H9 (cell line): ENCODE measurements at regions not wholly inside any gene's neighbourhood (a gene's known extent, or its start where the extent isn't known, plus 50 kb on each side); places are given as distances from the start of the nearest gene placed in this dataset.
"Not testable (repeated sequence)": the region's sequence is repeated elsewhere in the genome, so short reads cannot be mapped to it uniquely, and the experiment has no call there.

Experiments
- DNase-seq: peaks from one replicate; pipeline ENCODE4 v3.0.0-alpha.2; 2017
- H2AFZ ChIP-seq: one replicate; pipeline ENCODE4 v1.6.1; 2013; ENCODE audit warnings: mild to moderate bottlenecking, low read length, control low read depth, moderate library complexity
- H2AK5ac ChIP-seq: 2 replicates; pipeline ENCODE4 v1.6.1; 2013; ENCODE audit warnings: low read length, control low read depth, mixed read lengths; ENCODE audit not compliant: insufficient read length
- H2BK120ac ChIP-seq: one replicate; pipeline ENCODE4 v1.6.1; 2013; ENCODE audit warnings: low read depth, mild to moderate bottlenecking, low read length, control low read depth, inconsistent platforms; ENCODE audit not compliant: poor library complexity, severe bottlenecking
- H2BK12ac ChIP-seq: 2 replicates; pipeline ENCODE4 v1.6.1; 2013; ENCODE audit warnings: low read length, control low read depth, mixed read lengths, low read depth; ENCODE audit not compliant: insufficient read length
- H2BK15ac ChIP-seq: 2 replicates; pipeline ENCODE4 v1.6.1; 2013; ENCODE audit warnings: low read depth, low read length, control low read depth
- H2BK20ac ChIP-seq: one replicate; pipeline ENCODE4 v1.6.1; 2013; ENCODE audit warnings: low read depth, mild to moderate bottlenecking, low read length, control low read depth, inconsistent platforms; ENCODE audit not compliant: poor library complexity, severe bottlenecking
- H2BK5ac ChIP-seq: 2 replicates; pipeline ENCODE4 v1.6.1; 2013; ENCODE audit warnings: low read length, control low read depth, mixed read lengths; ENCODE audit not compliant: insufficient read length
- H3K14ac ChIP-seq: 2 replicates; pipeline ENCODE4 v1.6.1; 2013; ENCODE audit warnings: low read length, control low read depth; ENCODE audit not compliant: insufficient read depth
- H3K18ac ChIP-seq: 2 replicates; pipeline ENCODE4 v1.6.1; 2013; ENCODE audit warnings: low read depth, mild to moderate bottlenecking, mixed read lengths, low read length, control low read depth; ENCODE audit not compliant: insufficient read length
- H3K23ac ChIP-seq: 2 replicates; pipeline ENCODE4 v1.6.1; 2013; ENCODE audit warnings: low read length, control low read depth, mixed read lengths, low read depth; ENCODE audit not compliant: insufficient read length
- H3K23me2 ChIP-seq: 2 replicates; pipeline ENCODE4 v1.6.1; 2013; ENCODE audit warnings: low read depth, mild to moderate bottlenecking, mixed read lengths, low read length, control low read depth; ENCODE audit not compliant: insufficient read length, poor library complexity, severe bottlenecking
- H3K27ac ChIP-seq: 2 replicates; pipeline ENCODE4 v1.5.1; 2013; ENCODE audit warnings: low read length, control low read depth, mixed read lengths, low read depth; ENCODE audit not compliant: insufficient read length
- H3K27me3 ChIP-seq: 2 replicates; pipeline ENCODE4 v1.6.1; 2013; ENCODE audit warnings: low read length, control low read depth, inconsistent platforms; ENCODE audit not compliant: insufficient read depth
- H3K4ac ChIP-seq: 2 replicates; pipeline ENCODE4 v1.6.1; 2013; ENCODE audit warnings: low read depth, mild to moderate bottlenecking, control low read depth, inconsistent platforms, low read length, moderate library complexity
- H3K4me1 ChIP-seq: 2 replicates; pipeline ENCODE4 v1.6.1; 2013; ENCODE audit warnings: low read length, control low read depth, inconsistent platforms; ENCODE audit not compliant: insufficient read depth
- H3K4me2 ChIP-seq: 2 replicates; pipeline ENCODE4 v1.6.1; 2013; ENCODE audit warnings: low read length, control low read depth, mixed read lengths; ENCODE audit not compliant: insufficient read length, insufficient read depth
- H3K56ac ChIP-seq: 2 replicates; pipeline ENCODE4 v1.6.1; 2013; ENCODE audit warnings: low read depth, mild to moderate bottlenecking, mixed read lengths, low read length, control low read depth; ENCODE audit not compliant: insufficient read length
- H3K79me1 ChIP-seq: 2 replicates; pipeline ENCODE4 v1.6.1; 2013; ENCODE audit warnings: low read depth, mild to moderate bottlenecking, moderate library complexity, low read length, control low read depth, inconsistent platforms; ENCODE audit not compliant: insufficient read depth, poor library complexity, severe bottlenecking
- H3K79me2 ChIP-seq: 2 replicates; pipeline ENCODE4 v1.6.1; 2013; ENCODE audit warnings: low read length, control low read depth, inconsistent platforms; ENCODE audit not compliant: insufficient read depth
- H3K9ac ChIP-seq: 2 replicates; pipeline ENCODE4 v1.6.1; 2013; ENCODE audit warnings: low read length, control low read depth, mixed read lengths; ENCODE audit not compliant: insufficient read length; ENCODE audit errors: extremely low read depth
- H3K9me3 ChIP-seq: one replicate; pipeline ENCODE4 v1.6.1; 2013; ENCODE audit warnings: low read depth, low read length, inconsistent platforms; ENCODE audit not compliant: control insufficient read depth
- H3T11ph ChIP-seq: one replicate; pipeline ENCODE4 v1.6.1; 2013; ENCODE audit warnings: mild to moderate bottlenecking, low read length, control low read depth, inconsistent platforms
- H4K20me1 ChIP-seq: one replicate; pipeline ENCODE4 v1.6.1; 2013; ENCODE audit not compliant: control insufficient read depth, insufficient read length, insufficient read depth
- H4K5ac ChIP-seq: 2 replicates; pipeline ENCODE4 v1.6.1; 2013; ENCODE audit warnings: low read depth, mild to moderate bottlenecking, mixed read lengths, low read length, control low read depth; ENCODE audit not compliant: insufficient read length
- H4K8ac ChIP-seq: replicated peaks from 2 replicates; pipeline ENCODE4 v1.6.1; 2013; ENCODE audit warnings: low read length, control low read depth, mixed read lengths, low read depth; ENCODE audit not compliant: insufficient read length
- H4K91ac ChIP-seq: 2 replicates; pipeline ENCODE4 v1.6.1; 2013; ENCODE audit warnings: low read depth, mild to moderate bottlenecking, moderate library complexity, mixed read lengths, low read length, control low read depth; ENCODE audit not compliant: insufficient read length
- H3K27ac Mint-ChIP-seq, 3 experiments: 2 replicates in 2 of 3; 3 replicates in 1 of 3; pipeline ENCODE4 v1.8.0; 2020 to 2021; ENCODE audit warnings: mixed read lengths in 3 of 3, mild to moderate bottlenecking in 1 of 3, moderate library complexity in 1 of 3
- H3K27me3 Mint-ChIP-seq: 2 replicates; pipeline ENCODE4 v1.8.0; 2021; ENCODE audit warnings: low read depth, mild to moderate bottlenecking, moderate library complexity, mixed read lengths
- H3K36me3 Mint-ChIP-seq, 3 experiments: 2 replicates in 2 of 3; 3 replicates in 1 of 3; pipeline ENCODE4 v1.8.0; 2020 to 2021; ENCODE audit warnings: low read depth in 3 of 3, mixed read lengths in 3 of 3; ENCODE audit not compliant: insufficient read depth in 1 of 3
- H3K4me1 Mint-ChIP-seq, 2 experiments: 2 replicates each; pipeline ENCODE4 v1.8.0; 2020; ENCODE audit warnings: mixed read lengths in 2 of 2
- H3K4me3 Mint-ChIP-seq, 2 experiments: 2 replicates in 1 of 2; 3 replicates in 1 of 2; pipeline ENCODE4 v1.8.0; 2020 to 2021; ENCODE audit warnings: mild to moderate bottlenecking in 2 of 2, mixed read lengths in 2 of 2, moderate library complexity in 1 of 2
- H3K9me3 Mint-ChIP-seq, 2 experiments: 2 replicates in 1 of 2; 3 replicates in 1 of 2; pipeline ENCODE4 v1.8.0; 2020; ENCODE audit warnings: mild to moderate bottlenecking in 2 of 2, mixed read lengths in 2 of 2, moderate library complexity in 1 of 2
- CTCF ChIP-seq: fragments of 200-600 bp; sonication (generic); conservative IDR thresholded peaks from 3 replicates; pipeline ENCODE4 v1.8.0; 2021; ENCODE audit warnings: antibody characterized with exemption, mild to moderate bottlenecking
- WGBS: extraction: QIAGEN DNeasy Blood & Tissue Kit; methylation state at CpG from one replicate; pipeline ENCODE4 v1.1.7; 2013; ENCODE audit warnings: missing lambda C conversion rate, low lambda C conversion rate, mixed read lengths; ENCODE audit not compliant: insufficient read length; ENCODE audit errors: extremely low coverage; 5-methylcytosine and 5-hydroxymethylcytosine counted together

- Histone ChIP-seq H4K8ac (no peak overlapping the region), H2AFZ (no peak overlapping the region), H2BK12ac (no peak overlapping the region), H2BK20ac (no peak overlapping the region), H4K5ac (no peak overlapping the region), H3K4ac (no peak overlapping the region), H3K79me1 (no peaks in the 10 kb centered on the region), H4K91ac (no peak overlapping the region), H3K14ac (no peak overlapping the region), H3K4me1 (no peaks in the 10 kb centered on the region), H3K18ac (no peak overlapping the region), H2BK15ac (no peak overlapping the region), H3K23ac (no peak overlapping the region), H3K79me2 (no peaks in the 10 kb centered on the region), H4K20me1 (no peaks in the 10 kb centered on the region), H3K56ac (no peak overlapping the region), H3K9ac (no peak overlapping the region), H3K27me3 (no peaks in the 10 kb centered on the region), H3K23me2 (no peaks in the 10 kb centered on the region), H3T11ph (no peak overlapping the region), H3K9me3 (peaks cover 43% of the 10 kb centered on the region), H3K4me2 (no peak overlapping the region), H2AK5ac (no peak overlapping the region), H2BK5ac (no peak overlapping the region), H2BK120ac (no peak overlapping the region), H3K27ac (no peak overlapping the region)
- Mint-ChIP-seq H3K36me3 (peaks cover 4 to 9% (median 6%) of the 10 kb centered on the region in 3 experiments; a peak in 4 of 7 replicates), H3K4me3 (no peak overlapping the region), H3K4me1 (no peaks in the 10 kb centered on the region), H3K27me3 (0 out of 2 replicates have a peak, but pooled peaks cover 3% of the 10 kb centered on the region), H3K27ac (no peak overlapping the region; a peak in 1 of 7 replicates), H3K9me3 (peaks cover 43 to 53% of the 10 kb centered on the region in 2 experiments)
- WGBS: no CpG with 5 or more reads among the region's 14 CpGs
- no peak for DNase-seq
- no peak for TF ChIP-seq CTCF
These were observed 213.1 kb downstream of the TMEM121 start for GRCh38 chr14:105739331-105740102.

GRCh38 chr14:105740272-105740671 lies 213.9 kb downstream of the TMEM121 start:
- not testable (repeated sequence) for H4K8ac ChIP-seq, H2BK120ac ChIP-seq, H3K79me2 ChIP-seq, H3K56ac ChIP-seq, H3K14ac ChIP-seq, H3K27ac Mint-ChIP-seq, H3K4me1 Mint-ChIP-seq, H3K27me3 Mint-ChIP-seq, H2BK12ac ChIP-seq, H4K91ac ChIP-seq, H2BK20ac ChIP-seq, H4K20me1 ChIP-seq, H4K5ac ChIP-seq, H3K23me2 ChIP-seq, H3K4me1 ChIP-seq, H3K23ac ChIP-seq, H3K9ac ChIP-seq, H3K18ac ChIP-seq, H3K4ac ChIP-seq, H3K36me3 Mint-ChIP-seq, H3K79me1 ChIP-seq, H2BK15ac ChIP-seq, H3K4me3 Mint-ChIP-seq, H3K4me2 ChIP-seq, DNase-seq, H3K27ac ChIP-seq, H2BK5ac ChIP-seq, H2AK5ac ChIP-seq, H3T11ph ChIP-seq, H3K27me3 ChIP-seq, H2AFZ ChIP-seq
- H3K9me3 Mint-ChIP-seq: peaks cover 44 to 58% of the 10 kb centered on the region in 2 experiments
- peaks cover 45% of the 10 kb centered on the region for H3K9me3 ChIP-seq
- WGBS: no CpG with 5 or more reads among the region's 18 CpGs
